H1 (cell line): ENCODE measurements at regions not wholly inside any gene's neighbourhood (a gene's known extent, or its start where the extent isn't known, plus 50 kb on each side); places are given as distances from the start of the nearest gene placed in this dataset.

Experiments
- CHD2 ChIP-seq: IDR thresholded peaks from 2 replicates; pipeline ENCODE4 v1.6.1; 2012; ENCODE audit warnings: low read length, improper control_type of control experiment
- HDAC2 ChIP-seq, 2 experiments: fragments of 300-600 bp in 1 of 2; sonication (generic) in 1 of 2; IDR thresholded peaks; 2 replicates each; pipeline ENCODE4 v1.6.1; 2011 to 2012; ENCODE audit warnings: low read depth in 2 of 2, low read length in 2 of 2, mild to moderate bottlenecking in 2 of 2, moderate library complexity in 2 of 2, borderline replicate concordance in 1 of 2, inconsistent platforms in 1 of 2
- POLR2A ChIP-seq, 2 experiments: IDR thresholded peaks; 1 replicate in 1 of 2; 2 replicates in 1 of 2; pipeline ENCODE4 v1.6.1; 2011; ENCODE audit warnings: low read depth in 2 of 2, low read length in 2 of 2, mild to moderate bottlenecking in 2 of 2; ENCODE audit errors: control extremely low read depth in 1 of 2
- TF ChIP-seq, protein P1 (sequence below): IDR thresholded peaks from 2 replicates; pipeline ENCODE4 v1.6.1; 2011; ENCODE audit warnings: low read depth, mild to moderate bottlenecking, low read length; ENCODE audit not compliant: insufficient read depth

- TF ChIP-seq POLR2A (IDR thresholded peaks at IDR 0.05; ENCODE audit: control extremely low read depth in 1 of 2, low read depth in 2 of 2, low read length in 2 of 2) (no peak), CHD2 (no peak), HDAC2 (IDR thresholded peaks at IDR 0.05; ENCODE audit: borderline replicate concordance in 1 of 2, low read depth in 2 of 2, low read length in 2 of 2) (no peak)
- TF ChIP-seq, protein P1, sequence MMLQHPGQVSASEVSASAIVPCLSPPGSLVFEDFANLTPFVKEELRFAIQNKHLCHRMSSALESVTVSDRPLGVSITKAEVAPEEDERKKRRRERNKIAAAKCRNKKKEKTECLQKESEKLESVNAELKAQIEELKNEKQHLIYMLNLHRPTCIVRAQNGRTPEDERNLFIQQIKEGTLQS = no peak
Observed at GRCh38 chr17:68731465-68731864, 130.3 kb upstream of the FAM20A start (continued).
